ENCODE measurements at regions not wholly inside any gene's neighbourhood (a gene's known extent, or its start where the extent isn't known, plus 50 kb on each side); places are given as distances from the start of the nearest gene placed in this dataset.
"Not testable (repeated sequence)": the region's sequence is repeated elsewhere in the genome, so short reads cannot be mapped to it uniquely, and the experiment has no call there.

DNA sequence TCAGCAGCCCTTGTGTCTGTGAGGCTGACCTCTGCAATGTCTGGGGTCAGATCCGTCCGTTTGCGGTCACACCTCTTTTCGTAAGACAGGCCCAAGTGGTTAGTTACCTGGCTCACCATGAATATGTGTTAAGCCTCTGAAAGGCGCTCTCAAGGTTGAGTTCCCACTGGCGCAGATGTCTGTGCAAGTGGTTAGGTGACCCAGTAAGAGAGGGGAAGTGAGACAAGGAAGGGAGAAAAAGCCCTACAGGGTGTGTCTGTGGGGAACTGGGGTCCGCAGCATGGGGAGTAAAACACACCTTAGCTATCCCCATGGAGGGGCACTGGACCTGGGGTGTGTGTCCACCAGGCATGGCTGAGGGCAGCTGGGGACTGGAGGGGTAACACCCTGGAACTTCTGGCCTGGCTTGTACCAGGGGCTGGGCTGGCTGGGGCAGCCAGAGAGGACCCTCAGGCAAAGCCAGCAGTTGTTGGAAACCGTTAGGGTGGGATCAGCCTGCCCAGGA is 391.6 kb upstream of the PROK2 start:
- no peak for DNase-seq (ENCODE audit: low spot score)

DNA sequence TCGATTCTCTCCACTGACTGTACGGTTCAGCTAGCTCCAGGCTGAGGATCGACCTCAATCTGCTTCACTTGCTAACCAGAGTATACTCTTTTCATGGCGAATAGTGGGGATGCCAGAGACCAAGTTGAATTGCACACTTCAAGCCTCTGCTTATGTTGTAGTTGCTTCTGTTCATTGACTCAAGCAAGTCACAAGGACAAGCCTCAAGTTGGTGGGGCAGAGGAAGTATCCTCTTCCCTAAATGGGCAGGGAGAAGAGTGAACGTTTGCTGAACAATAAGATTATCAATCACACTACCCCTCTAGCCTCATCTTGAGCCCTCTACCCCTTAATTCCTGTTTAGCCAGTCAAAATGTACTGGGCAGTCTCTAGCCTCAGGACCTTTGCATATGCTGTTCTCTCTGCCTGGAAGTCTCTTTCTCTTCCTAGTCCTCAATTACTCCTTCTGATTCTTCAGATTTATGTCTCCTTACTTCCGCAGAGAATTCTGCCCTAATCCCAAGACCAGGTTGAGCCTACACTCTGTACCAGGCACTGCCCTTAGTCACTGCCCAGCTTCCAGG is 390.4 kb upstream of the PROK2 start:
- DNase-seq (ENCODE audit: low spot score), result no peak

DNA sequence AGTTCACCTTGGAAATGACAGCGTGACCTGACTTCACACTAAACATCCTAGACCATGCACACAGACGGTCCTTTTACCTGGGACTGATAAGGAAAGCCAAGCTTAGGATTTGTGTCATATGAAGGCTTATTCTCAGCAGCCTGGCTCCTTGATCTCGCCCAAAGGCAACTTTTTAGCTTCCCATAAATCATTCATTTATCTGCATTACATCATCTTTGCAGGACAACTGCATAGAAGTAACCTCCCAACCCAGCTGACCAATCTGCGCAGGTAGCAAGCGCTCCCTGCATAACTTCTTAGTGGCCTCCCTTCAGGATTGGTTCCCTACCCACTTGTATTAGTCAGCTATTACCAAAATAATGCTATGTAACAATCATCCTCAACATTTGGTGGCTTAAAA is 389.9 kb upstream of the PROK2 start:
- no peak for DNase-seq (ENCODE audit: low spot score)

DNA sequence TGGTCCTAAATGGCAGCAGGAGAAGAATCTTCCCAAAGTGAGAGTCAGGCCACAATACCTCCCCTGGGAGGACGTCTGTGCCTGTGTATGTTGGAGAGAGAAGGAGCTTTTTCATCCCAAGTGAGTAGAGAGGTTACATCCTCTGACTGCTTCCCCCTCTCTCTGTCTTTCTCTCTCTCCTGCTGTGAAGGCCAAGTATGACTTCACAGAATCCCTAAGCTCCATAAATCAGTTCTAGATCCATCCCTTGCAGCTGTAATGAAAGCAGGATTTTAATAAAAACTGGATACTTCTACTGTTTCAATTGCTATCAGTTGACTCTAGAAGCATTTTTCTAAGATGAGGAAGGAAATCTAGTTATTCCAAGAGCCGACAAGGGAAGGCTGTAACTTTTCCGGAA is 389.1 kb upstream of the PROK2 start:
- DNase-seq (ENCODE audit: low spot score), result no peak

DNA sequence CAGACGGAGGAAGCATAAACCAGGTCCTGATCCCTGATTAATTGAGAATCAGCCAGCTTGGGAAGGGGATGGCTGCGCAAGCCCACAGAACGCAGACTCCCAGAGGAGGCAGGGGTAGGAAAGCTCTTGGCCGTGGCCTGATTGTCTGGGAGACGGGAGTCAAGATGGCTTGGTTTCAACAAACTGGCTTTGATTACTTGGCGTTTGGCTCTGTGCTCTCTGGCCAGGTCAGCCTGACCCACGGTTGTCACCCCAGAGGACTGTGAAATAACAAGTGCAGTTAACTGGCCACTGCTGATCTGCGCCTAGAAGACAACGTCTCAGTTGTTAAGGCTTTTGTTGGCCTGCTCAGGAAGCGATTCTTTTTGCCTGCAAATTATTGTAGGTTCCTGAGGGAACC is 387.0 kb upstream of the PROK2 start:
- DNase-seq (ENCODE audit: low spot score), result no peak

DNA sequence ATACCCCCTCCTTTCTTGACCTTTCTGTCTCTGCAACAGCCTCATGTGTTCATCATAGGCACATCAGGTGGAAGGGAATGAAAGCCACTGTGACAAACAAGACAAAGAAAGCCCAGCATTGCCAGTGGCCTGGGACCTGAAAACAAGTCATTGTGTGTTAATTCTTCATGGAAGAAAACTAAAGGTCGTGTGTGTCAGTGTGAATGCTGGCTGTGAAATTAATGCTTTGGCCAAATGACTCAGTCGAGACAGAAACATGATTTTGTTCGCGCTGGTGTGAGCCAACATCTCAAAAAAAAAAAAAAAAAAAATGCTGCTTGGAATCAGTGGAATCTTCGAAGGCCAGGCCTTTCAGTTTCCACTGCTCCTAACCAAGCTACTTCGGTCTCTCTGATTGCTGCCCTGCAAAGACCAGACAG is 386.5 kb upstream of the PROK2 start:
- DNase-seq (ENCODE audit: low spot score), result no peak

DNA sequence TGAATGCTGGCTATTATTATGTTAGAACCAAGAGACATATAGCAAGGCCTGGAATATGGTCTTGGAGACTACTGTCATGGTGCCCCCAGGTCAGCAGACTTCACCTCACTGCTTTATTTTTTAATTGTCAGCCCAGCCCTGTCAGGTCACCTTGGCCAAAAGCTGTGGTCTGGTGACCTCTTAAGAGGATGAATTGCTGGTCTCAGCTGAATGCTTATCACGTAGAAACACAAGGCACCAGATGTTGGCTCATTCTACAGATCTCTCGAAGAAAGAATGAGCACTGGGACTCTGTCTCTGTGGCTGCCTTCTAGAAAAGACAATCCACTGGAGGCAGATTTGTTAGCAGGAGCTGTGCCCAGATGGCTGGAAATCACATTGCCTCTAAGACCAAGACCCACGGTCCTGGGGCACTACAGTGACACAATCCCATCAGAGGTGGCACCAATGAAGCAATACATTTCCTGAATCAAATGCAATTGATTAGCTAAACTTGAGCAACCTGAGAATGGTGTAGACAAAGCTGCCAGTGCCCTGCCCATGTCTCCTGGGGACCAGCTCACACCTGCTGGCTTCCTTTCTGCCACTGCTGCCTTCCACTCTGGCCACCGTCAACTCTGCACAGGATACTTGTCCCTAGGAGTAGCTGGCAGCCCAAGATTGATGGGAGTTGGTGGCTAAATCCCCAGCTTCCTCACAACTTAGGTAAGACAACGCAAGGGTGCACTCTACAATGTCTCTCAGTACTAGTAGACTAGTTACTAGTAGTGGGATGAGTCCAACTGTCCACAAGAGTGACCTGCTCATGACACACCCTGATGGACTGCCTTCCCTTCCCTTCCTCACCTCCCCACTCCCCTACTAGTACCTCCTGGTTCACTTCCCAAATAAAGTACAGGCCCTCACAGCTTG is 384.9 kb upstream of the PROK2 start:
- peak; percentile 38 for DNase-seq (ENCODE audit: low spot score)

DNA sequence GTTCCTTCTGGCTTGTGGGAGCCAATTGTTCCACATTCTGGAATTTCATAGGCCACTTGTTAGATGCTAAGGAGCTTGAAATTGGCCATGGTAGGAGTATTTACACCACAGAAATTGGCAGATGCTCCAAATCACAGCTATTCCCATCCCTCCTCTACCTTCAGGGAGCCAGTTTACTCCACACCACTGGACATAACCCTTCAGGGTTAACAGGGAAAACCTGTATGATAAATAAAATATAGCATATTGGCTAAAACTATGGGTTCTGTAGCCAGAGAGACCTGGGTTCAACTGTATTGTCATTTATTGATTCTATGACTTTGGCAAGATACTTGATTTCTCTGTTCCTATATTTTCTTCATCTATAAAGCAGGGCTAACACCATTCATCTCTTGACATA is 384.2 kb upstream of the PROK2 start:
- no peak for DNase-seq (ENCODE audit: low spot score)

DNA sequence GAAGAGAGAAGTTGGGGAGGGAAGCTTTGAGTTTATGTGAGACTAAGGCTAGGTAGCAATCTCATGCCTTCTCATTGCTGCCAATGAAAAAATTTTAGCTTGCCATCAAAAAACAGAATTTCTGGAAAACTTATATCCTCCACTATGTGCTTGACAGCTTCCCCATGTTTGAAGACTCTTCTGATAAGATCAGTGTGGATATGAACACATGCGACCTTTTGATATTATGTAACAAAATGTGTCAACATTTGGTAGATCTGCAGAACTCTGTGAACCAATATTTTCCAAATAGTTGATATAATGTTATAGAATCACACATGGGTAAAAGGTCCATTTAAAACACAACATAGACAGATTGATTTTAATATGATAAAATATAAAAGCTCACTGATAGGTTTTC is 380.9 kb upstream of the PROK2 start:
- no peak for DNase-seq (ENCODE audit: low spot score)

DNA sequence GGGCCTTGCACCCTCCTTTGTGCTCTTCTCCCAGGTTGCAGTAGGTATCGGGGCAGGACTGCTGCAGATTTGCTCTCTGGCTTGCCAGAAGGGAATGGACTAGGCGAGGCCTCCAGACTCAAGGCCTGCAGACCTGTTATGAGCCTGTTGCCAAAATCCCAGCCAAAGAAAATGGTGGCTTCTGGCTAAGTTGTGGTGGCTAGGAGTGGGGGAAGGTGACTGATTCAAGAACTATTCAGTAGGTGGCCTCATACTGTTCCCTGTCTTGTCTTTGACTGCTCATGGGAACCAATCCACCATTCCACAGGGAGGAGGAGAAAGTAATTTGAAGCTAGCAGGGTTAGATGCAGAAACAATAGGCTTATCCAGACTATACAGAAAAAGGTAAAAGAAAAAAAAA is 380.4 kb upstream of the PROK2 start:
- DNase-seq (ENCODE audit: low spot score), result no peak

DNA sequence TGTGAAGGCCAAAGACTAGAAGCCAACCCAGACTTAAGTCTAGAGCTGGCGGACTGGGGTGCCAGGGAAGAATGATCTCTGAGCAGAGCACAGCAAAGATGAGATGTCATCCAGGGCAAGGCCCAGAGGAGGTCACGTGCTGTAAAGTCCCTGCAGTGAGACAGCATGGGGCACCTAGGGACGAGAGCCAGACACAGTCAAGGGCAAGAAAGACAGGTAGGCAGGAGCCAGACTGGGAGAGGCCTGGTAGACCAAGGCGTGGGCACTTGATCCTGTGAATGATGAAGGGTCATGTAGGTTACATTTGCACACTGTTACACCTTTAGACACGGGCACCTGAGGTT is 379.7 kb upstream of the PROK2 start:
- peak; percentile 34 for DNase-seq (ENCODE audit: low spot score)

DNA sequence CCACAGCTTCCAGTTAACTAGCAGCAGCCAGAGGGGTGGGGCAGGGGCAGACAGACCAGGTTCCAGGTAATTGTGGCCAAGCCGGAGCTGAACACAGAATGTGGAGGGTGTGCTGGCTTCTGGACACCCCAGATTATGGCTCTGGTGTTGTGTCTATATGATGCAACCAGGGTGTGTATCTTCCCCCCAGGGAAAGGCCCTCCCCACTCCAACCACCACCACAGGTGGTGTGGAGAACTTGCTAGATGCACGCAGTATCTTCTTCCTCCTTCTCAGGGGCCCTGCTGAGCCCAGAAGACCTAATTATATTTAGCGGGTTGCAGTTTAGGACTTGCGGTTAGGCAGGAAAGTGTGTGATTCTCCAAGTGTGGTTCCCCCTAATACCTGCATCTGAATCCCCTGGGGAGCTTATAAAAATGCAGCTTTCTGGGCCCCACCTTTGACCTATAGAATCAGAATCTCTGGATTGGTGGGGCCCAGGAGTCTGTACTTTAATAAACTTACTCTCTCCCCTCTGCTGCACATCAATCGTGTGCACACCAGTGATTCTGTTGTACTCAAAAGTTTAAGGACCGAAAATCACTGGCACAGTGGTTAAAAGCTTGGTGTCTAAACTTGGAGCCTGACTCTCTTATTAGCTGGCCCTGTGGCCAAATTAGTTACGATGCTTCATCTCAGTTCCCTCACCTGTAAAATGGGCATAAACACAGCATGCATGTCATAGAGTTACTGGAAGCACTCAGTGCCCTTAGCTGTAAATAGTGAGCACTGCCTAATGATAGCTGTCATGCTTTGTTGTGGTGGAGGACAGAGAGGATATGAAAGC is 379.1 kb upstream of the PROK2 start:
- DNase-seq (ENCODE audit: low spot score), result peak; percentile 78

DNA sequence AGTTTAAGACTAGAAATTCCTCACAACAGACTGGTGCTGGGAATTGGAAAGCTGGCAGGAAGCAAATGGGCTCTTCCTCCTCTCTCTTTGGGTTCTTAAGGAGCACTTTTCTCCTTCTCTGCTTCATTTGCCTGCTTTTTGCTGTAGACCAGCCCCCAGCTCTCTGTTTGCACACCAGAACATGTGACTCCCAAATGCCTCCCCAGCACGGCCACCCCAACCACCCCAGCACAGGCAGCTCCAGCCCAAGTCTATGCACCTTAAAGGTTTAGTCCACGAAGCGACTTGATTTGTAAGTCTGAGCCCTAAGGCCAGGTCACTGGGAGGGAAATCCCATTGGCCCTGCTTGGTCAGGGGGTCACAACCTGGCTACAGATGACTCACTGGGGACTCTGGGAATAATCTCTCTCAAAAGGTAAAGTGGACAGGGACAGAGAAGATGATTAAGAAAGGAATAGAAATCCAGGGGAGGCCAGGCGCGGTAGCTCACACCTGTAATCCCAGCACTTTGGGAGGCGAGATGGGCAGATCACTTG is 377.8 kb upstream of the PROK2 start:
- DNase-seq (ENCODE audit: low spot score), result no peak

DNA sequence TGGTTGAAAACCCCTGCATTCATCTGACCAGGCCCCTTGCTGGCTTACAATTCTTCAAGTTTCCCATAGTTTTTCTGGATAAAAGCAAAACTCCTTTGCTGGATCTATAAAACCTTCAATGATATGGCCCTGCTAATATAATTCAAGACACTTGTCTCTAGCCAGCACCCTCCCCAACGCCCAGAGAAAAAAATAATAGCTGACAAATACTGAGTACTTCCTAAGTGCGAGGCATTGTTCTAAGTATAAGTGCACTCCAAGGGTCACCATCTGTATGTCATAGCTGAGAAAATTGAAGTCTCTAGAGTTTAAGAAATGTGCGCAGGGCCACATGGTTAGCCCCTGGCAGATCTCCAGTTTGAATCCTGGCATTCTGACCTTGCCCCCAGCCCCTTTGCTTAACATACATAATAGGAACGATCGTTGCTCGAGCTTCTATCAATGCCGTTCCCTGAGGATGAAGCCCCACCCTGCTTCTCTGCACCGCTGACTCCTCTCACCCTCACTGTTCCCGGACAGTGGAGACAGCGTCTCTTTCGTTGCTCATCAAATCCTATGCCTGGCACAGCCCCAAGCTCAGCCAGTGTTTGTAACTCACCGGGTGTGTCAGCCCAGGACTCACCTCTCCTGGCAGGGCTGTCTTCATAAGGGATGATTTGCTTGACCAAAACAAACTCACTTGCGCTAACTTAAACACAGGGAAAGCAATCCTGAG is 377.1 kb upstream of the PROK2 start:
- DNase-seq (ENCODE audit: low spot score), result peak; percentile 17

DNA sequence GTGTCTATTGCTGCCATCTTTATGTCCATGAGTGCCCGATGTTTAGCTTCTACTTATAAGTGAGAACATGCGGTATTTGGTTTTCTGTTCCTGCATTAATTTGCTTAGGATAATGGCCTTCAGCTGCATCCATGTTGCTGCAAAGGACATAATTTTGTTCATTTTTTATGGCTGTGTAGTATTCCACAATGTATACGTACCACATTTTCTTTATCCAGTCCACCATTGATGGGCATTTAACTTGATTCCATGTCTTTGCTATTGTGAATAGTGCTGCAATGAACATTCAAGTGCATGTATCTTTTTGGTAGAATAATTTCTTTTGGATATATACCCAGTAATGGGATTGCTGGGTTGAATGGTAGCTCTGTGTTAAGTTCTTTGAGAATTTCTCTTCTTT is 376.3 kb upstream of the PROK2 start:
- DNase-seq (ENCODE audit: low spot score), result not testable (repeated sequence)

DNA sequence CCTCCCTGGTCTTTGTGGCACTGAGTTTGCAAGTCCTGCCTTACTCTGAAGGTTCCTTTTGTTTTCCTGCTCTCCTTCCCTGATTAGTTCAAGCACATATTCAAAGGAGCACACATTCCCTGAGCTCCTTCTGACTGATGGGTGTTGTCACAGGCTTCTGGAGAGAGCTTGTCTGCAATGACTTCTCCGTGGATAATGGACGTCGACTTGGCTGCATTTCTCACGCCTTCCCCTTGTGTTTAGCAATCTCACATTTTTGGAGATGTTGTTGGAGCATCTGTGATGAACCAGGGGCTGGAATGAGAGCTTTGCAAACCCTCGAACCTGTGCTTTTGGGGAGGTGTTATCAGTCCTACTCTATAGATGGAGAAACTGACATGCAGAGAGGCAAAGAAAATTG is 375.4 kb upstream of the PROK2 start:
- no peak for DNase-seq (ENCODE audit: low spot score)

DNA sequence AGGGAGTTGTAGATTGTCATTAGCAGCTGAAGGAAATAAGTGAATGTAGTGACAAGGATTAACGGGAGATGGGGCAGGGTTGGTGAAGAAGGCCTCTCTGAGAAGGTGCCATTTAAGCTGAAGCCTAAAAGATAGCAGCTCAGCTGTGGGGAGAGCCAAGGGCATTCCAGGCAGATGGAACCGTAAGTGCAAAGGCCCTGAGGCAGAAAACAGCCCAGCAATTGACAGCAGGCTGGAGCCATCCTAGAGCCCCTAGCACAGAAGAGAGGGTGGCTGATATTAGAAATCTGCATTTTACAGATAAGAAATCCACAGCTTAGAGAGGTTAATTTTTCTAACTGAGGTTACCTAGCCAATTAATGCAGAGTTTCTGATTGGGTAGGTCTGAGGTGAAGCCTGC is 374.5 kb upstream of the PROK2 start:
- DNase-seq (ENCODE audit: low spot score), result peak; percentile 21

DNA sequence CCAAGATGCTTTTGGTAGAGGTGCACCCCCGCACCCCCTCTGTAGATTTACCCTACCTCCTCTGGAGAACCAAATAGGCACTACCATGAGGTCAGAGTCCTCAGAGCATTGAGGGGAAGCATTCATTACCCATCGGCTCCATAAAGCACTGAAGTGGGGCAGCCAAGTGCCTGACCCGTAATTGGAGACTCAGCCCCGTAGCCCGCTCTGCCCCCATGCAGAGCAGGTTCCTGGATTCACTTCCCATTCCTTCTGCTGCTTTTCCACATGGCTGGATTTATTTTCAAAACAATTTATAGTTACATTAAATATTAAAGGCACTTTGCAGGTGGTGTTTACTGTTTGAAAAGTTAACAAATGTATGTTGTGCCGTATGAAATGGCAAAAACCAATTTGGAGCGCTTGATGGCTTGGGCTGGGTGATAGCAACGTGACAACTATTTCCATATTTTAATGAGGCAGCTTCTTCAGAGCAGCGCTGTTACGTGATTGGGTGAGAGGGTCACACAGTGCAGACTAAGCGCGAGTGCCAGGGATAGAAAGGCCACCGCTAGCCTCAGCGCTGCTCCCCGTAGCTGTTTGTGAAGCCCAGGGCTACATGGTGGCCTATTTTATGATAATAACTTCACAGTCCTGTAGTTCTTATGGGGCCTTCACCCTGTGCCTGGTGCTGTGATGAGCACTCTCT is 373.8 kb upstream of the PROK2 start:
- DNase-seq (ENCODE audit: low spot score), result no peak

DNA sequence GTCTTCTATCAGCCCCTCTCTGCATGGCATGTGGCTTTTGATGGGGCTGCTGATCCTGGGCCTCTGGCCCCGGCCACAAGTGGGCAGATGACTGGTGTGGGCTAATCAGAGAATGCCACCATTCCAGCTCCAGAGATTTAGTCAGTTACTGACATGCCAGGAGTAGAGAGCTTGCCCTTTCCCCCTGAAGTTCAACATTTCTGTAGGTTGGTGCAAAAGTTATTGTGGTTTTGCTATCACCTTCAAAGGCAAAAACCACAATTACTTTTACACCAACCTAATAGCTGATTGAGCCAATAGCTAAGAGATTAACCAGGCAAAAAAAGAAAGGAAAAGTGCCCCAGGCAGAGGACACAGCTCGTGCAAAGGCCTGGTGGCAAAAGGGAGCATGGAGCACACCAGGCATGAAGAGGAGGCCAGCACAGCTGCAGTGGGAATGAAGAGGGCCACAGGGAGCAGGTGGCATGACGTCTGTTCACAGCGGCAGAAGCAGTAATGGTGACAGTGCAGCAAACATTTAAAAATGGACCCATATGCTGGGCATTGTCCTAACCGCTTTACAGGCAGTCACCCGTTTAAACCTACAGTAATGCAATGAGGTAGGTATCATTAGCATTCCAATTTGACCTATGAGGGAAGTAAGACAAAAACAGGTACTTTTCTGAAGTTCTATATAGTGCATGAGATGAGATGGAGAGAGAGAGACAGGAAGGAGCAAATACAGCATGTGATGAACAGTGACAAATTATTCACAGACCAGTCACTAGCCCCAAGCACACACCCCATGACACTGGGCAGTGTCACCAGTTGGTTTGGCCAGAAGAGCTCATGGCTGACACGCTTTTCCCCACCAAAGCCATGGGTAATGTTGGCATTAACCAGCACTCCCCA is 373.0 kb upstream of the PROK2 start:
- no peak for DNase-seq (ENCODE audit: low spot score)

DNA sequence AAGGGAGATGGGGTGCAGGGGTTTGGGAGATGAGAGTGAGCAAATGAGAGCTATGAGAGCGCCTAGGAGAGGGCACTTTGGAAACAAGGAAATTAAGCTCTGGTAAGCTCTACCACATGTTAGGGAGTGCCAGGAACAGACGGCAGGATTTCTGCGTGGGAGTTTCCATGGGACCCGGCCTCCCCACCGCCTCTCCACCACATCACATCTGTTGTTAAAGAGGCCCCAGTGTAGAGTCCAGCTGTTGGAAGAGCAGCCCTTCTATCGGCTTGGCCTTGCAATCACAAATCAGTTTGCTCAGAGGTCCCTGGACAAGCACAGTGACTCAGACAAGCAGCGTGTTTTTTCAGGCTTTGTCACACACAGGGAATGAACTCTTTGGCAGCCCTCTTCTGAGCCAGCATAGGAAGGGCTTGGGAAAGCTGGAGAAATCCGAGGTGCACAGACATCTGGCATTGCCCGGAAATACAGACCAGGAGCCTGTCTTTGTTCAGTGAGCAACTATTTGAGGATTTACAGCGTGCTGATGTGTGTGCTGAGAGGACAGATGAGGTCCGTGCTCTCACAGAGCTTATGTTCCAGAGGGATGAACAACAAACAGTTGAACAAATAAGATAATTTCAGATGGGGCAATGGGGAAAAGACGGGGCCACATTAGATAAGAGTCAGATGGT is 370.6 kb upstream of the PROK2 start:
- no peak for DNase-seq (ENCODE audit: low spot score)
